ES-I3 (cell line): ENCODE measurements at regions not wholly inside any gene's neighbourhood (a gene's known extent, or its start where the extent isn't known, plus 50 kb on each side); places are given as distances from the start of the nearest gene placed in this dataset.
"Not testable (repeated sequence)": the region's sequence is repeated elsewhere in the genome, so short reads cannot be mapped to it uniquely, and the experiment has no call there.

ENCODE experiments used
- H3K36me3 ChIP-seq: 2 replicates; pipeline ENCODE4 v1.6.1; 2013; ENCODE audit warnings: mild to moderate bottlenecking, low read length, control low read depth, moderate library complexity; ENCODE audit not compliant: insufficient read depth
- H3K4me1 ChIP-seq: 2 replicates; pipeline ENCODE4 v1.6.1; 2013; ENCODE audit warnings: mild to moderate bottlenecking, control low read depth, low read length; ENCODE audit not compliant: insufficient read depth
- H3K9ac ChIP-seq: 2 replicates; pipeline ENCODE4 v1.6.1; 2013; ENCODE audit warnings: low read depth, mild to moderate bottlenecking, low read length, moderate library complexity
- H3K9me3 ChIP-seq: 2 replicates; pipeline ENCODE4 v1.6.1; 2013; ENCODE audit warnings: mild to moderate bottlenecking, low read length, moderate library complexity; ENCODE audit not compliant: control insufficient read depth, insufficient read depth

DNA sequence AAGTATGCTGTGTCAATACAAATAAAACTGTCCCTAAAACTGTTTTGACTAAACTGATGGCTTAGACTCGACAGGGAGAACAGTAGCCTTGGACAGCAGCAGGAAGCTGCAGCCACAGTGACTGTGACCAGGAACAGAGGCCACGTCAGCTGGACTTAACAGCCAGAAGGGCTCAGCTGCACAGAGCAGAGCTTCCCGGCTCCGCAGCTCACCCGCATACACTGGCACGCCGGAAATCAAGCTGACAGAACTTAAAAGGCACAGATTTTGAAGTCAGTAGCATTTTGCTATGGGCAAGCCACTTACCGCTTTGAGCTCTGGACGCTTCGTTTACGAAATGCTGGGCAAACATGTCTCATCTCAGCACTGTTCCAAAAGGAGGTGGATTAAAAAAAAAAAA is 769.7 kb upstream of the AUTS2 start:
- Histone ChIP-seq H3K4me1 (no peaks in the 10 kb centered on the region), H3K9ac (no peak overlapping the region), H3K36me3 (no peaks in the 10 kb centered on the region), H3K9me3 (peaks cover 9% of the 10 kb centered on the region; the same call in 1 of the 2 replicates)

DNA sequence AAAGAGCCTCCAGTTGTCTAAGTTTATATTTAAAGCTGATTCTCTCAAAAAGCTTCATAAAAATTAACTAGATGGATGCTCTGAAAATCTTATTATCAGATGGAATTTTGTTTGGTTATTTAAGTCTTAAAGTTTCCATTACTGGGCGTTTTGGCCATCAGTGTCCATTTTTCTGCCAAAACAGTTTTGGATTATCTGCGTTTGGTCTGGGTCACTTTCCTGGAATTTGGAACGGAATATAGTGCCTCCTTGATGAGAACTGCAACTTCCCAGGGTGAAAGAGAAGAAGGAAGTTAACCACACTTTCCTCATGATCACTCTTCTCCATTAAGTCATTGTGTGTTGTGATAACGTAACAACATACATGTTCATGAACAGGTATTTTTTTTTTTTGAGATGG is 764.9 kb upstream of the AUTS2 start:
- H3K36me3 ChIP-seq, result no peaks in the 10 kb centered on the region
- H3K4me1 ChIP-seq, result no peaks in the 10 kb centered on the region
- no peak overlapping the region for H3K9ac ChIP-seq
- peaks cover 9% of the 10 kb centered on the region; the same call in 1 of the 2 replicates for H3K9me3 ChIP-seq

DNA sequence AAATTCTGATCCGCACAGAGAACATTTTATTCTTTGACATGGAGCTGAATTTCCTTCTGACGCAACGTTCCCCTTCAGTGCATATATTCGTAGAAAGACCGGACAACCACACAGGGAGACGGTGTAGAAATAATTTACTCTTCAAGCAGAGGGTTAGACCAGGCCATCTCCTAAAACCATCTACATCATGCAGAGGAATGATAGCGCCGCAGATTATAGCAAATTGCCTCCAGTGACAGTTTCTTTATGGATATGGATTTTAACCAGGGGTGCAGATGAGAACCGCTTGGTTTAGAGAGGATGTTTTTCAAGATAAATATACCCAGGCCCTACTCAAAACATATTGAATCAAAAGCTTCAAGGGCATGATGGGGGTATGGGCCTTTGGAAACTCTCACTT is 759.3 kb upstream of the AUTS2 start:
- Histone ChIP-seq H3K9me3 (no peaks in the 10 kb centered on the region), H3K36me3 (no peaks in the 10 kb centered on the region), H3K4me1 (no peaks in the 10 kb centered on the region), H3K9ac (no peak overlapping the region)

DNA sequence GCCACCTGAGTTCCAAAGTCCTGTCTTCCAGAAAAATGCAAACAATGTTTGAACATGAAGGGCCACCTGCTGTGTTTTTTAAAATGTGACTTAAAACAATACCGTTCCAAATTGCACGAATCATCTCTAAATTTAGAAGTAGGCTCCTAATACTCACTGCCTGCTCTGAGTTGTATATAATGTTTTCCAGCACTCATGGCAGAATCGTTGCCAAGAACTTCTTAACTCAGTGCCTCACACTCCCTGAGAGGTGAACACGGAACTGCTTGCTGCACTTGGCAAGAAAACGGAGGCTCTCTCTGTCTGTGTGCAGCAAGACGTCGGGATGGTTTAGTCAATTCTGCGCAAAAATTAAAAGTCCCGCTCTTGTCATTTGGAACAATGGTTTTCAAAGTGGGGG is 757.3 kb upstream of the AUTS2 start:
- no peak overlapping the region for H3K9ac ChIP-seq
- H3K9me3 ChIP-seq, result no peaks in the 10 kb centered on the region
- no peaks in the 10 kb centered on the region for H3K36me3 ChIP-seq
- no peaks in the 10 kb centered on the region for H3K4me1 ChIP-seq

DNA sequence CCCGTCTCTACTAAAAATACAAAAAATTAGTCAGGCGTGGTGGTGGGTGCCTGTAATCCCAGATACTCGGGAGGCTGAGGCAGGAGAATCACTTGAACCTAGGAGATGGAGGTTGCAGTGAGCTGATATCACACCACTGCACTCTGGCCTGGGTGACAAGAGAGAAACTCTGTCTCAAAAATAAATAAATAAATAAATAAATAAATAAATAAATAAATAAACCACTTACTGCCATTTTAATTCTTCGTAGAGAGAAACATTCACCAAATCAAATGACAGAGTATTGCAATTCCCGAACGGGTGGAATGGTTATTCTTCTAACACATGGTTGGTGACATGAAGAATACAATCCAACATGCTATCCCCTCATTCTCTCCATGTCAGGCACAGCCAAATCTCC is 754.3 kb upstream of the AUTS2 start:
- H3K36me3 ChIP-seq, H3K9me3 ChIP-seq, H3K4me1 ChIP-seq, H3K9ac ChIP-seq: not testable (repeated sequence)

DNA sequence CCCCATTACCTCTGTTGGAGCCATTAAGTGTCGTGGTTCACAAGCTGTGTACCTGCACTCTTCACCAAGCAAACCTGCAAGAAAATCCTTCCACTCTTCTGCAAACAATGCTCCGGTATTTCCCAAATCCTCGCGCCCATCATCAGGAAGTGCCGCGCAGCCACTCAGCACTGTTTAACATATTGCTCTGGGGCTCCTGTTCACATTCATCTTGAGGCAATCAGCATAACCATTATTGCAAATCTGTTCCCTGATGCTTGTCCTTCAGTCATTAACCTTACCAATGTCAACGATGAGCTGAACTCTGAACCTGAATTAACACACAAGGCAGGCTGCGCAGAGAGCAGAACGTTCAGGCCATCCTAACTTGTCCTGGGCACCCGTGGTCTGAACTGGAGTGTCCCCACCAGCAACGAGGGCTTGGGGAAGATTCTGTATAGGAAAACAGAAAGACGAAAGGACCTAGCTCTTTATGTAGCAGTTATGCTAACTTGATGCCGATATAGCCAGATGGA is 751.4 kb upstream of the AUTS2 start:
- Histone ChIP-seq H3K4me1 (no peaks in the 10 kb centered on the region), H3K36me3 (no peaks in the 10 kb centered on the region), H3K9me3 (no peaks in the 10 kb centered on the region), H3K9ac (no peak overlapping the region)

DNA sequence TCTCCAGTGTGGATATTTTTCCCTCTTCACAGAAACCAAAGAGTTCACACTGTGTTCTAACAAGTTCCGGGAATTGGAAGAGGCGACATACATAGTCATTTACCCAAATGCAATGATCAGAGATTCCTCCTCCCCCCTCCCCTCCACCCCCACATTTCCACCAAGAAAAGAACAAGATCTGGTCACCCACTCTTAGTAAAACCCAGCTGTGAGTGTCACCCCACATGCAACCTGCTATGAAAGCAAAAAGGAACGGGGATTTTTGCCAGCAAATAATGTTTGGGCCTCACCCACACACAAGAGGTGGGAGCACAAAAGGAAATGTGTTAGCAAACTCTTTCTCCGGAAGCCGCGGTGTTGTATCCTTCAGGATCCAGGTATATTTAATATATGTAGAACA is 745.0 kb upstream of the AUTS2 start:
- H3K9ac ChIP-seq, result no peak overlapping the region
- H3K36me3 ChIP-seq, result no peaks in the 10 kb centered on the region
- no peaks in the 10 kb centered on the region for H3K9me3 ChIP-seq
- no peaks in the 10 kb centered on the region for H3K4me1 ChIP-seq

DNA sequence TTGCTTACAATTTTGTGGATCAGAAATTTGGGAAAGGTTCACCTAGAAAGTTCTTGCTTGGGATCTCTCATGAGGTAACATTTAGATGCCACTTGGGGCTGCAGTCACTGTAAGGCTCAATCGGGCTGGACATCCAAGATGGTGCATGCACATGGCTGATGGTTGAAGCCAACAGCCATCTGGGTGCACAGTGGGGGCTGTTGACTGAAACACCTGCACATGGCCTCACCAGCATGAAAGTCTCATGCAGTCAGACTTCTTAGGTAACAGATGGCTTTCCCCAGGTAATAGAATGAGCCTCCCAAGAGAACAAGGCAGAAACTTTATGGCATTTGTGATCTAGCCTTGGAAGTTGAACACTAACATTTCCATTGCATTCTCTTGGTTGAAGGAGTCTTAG is 740.7 kb upstream of the AUTS2 start:
- Histone ChIP-seq H3K4me1 (no peaks in the 10 kb centered on the region), H3K9me3 (no peaks in the 10 kb centered on the region), H3K36me3 (no peaks in the 10 kb centered on the region), H3K9ac (no peak overlapping the region)

DNA sequence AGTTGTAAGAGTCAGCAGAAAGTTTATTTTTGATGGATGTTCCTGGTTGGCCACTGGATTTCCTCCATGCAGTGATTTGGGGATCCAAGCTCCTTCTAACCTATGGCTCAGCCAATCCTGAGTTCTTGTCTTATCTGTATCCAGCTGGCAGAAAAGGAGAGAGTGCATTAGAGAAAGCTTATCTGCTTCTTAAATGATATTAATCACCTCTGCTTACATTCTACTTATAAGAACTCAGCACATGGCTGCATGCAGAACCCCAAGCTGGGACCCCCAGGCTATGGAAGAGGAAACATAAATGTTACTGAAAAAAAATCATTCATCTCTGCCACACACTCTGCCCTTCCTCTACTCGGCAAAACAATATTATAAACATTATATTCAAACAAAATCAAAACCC is 739.8 kb upstream of the AUTS2 start:
- H3K4me1 ChIP-seq, result no peaks in the 10 kb centered on the region
- no peaks in the 10 kb centered on the region for H3K9me3 ChIP-seq
- no peak overlapping the region for H3K9ac ChIP-seq
- no peaks in the 10 kb centered on the region for H3K36me3 ChIP-seq

DNA sequence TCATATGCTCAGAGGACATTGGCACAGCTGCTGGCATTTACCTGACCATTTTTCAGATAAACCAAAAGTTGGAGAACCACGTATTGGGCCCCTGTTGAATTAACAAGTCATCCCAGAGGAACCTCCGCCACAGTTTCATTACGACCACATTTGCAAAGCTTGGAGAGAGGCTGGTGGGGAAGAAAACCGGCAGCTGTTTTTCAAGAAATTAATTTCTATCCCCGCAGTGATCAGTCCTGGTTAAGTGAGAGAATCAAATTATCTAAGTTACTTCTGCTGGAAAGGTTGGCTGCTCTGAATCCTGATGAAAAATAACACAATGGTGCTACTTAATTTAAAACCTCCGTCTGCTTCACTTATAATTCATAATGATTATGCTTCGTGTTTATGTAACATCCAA is 737.1 kb upstream of the AUTS2 start:
- no peaks in the 10 kb centered on the region for H3K36me3 ChIP-seq
- no peak overlapping the region for H3K9ac ChIP-seq
- peaks cover 4% of the 10 kb centered on the region; the same call in 1 of the 2 replicates for H3K4me1 ChIP-seq
- no peaks in the 10 kb centered on the region for H3K9me3 ChIP-seq

DNA sequence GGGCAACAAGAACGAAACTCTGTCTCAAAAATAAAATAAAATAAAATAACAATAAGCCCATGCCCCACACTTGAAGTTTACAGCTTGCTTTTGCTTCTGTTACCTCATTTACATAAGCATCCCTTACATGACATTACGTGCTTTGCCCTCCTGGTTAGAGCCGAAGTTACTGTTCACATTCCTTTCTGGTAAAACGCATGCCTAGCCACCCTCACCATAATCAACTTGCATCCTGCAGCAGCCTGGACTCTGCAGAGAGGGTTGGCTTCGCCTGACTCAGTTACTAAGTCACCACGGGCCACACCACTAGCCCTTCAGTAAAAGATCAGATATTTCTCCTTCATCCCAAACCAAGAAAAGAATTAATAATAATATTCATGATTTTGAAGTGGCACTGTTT is 736.0 kb upstream of the AUTS2 start:
- Histone ChIP-seq H3K4me1 (peaks cover 6% of the 10 kb centered on the region; the same call in 1 of the 2 replicates), H3K36me3 (no peaks in the 10 kb centered on the region), H3K9ac (no peak overlapping the region), H3K9me3 (no peaks in the 10 kb centered on the region)

DNA sequence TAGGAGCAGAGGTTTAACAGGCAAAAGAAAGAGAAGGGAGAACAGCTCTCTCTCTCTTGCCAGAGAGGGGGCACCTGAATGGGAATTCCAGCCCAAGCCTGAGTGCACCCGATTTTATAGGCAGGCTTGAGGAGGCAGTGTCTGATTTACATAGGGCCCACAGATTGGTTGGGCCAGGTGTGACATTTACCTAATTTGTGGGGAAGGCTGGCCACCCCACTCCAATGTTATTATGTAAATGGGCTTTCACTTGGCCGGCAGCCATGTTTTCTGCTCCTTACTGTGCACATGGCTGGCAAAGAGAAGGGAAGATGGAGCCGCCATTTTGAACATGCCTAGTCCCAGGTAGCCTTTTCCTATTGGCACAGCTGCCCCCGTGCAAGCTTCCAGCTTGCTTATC is 735.5 kb upstream of the AUTS2 start:
- no peaks in the 10 kb centered on the region for H3K9me3 ChIP-seq
- peaks cover 6% of the 10 kb centered on the region; the same call in 1 of the 2 replicates for H3K4me1 ChIP-seq
- no peak overlapping the region for H3K9ac ChIP-seq
- H3K36me3 ChIP-seq, result no peaks in the 10 kb centered on the region

DNA sequence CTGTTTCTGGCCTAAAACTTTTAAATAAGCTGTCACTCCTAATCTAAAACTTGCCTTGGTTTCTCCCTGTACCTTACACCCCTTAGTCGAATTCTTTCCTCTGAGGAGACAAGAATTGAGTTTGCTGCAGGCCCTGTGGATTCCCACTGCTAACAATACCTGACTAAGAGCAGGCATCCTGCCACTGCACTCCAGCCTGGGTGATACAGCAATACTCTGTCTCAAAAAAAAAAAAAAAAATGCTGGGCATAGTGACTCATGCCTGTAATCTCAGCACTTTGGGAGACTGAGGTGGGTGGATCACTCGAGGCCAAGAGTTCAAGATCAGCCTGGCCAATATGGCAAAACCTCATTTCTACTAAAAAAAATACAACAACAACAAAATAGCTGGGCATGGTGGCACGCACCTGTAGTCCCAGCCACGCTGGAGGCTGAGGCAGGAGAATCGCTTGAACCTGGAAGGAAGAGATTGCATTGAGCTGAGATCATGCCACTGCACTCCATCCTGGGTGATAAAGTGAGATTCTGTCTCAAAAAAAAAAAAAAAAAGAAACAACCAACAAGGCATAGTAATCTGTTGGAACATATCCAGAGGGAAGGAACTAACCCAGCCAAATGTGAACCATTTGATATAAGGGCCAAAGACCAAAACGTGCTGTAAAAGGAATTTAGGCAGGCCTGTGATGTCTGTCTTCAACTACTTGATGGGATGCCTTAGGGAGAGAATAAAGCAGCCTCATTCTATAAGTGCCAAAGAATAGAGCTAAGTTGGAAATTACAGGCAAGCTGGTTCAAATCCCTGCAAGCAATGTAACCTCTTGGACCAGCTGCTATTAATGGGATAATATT is 732.7 kb upstream of the AUTS2 start:
- H3K4me1 ChIP-seq, result peaks cover 6% of the 10 kb centered on the region; the same call in 1 of the 2 replicates
- H3K9me3 ChIP-seq, result no peaks in the 10 kb centered on the region
- no peaks in the 10 kb centered on the region for H3K36me3 ChIP-seq
- no peak overlapping the region for H3K9ac ChIP-seq

DNA sequence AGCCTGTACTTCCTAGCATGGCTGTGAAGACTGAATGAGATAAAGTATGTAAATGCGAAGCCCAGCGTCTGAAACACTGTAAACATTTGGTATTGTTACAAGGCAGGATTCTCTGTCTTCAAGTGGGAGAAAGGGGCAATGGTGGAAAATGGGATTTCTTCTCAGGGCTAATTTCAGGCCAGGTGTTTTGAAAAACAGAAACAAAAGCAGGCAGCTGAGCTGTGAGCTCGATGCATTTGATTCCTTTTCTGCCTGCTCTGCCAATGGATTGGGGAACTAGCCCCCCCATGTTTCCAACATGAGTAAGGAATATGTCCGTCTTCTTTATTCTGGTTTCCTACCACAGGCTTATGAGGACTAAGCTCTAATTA is 732.1 kb upstream of the AUTS2 start:
- Histone ChIP-seq H3K36me3 (no peaks in the 10 kb centered on the region), H3K9me3 (no peaks in the 10 kb centered on the region), H3K9ac (no peak overlapping the region), H3K4me1 (peaks cover 6% of the 10 kb centered on the region; the same call in 1 of the 2 replicates)

DNA sequence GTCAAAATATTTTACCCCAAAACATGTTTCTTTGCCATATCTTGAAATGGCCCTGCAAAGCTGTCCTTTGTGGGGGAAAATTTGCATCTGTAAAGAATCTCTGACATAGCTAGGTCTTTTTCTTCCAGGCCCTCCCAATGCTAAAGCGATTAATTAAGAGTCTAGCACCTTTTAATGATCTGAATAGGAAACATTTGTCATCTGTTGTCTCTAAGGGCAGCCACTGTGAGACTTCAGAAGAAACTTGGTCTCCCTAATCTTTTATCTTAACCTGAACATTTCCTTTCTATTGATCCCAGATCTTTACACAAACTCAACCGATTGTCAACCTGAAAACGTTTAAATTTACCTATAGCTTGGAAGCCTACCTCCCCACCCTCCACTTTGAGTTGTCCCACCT is 731.6 kb upstream of the AUTS2 start:
- not testable (repeated sequence) for H3K4me1 ChIP-seq, H3K36me3 ChIP-seq, H3K9ac ChIP-seq, H3K9me3 ChIP-seq
